Keratinocyte (primary cell): ENCODE measurements at regions not wholly inside any gene's neighbourhood (a gene's known extent, or its start where the extent isn't known, plus 50 kb on each side); places are given as distances from the start of the nearest gene placed in this dataset.

Experiments
- DNase-seq: peaks from one replicate; pipeline ENCODE4 v3.0.0-alpha.2; 2011; ENCODE audit warnings: low read depth, missing footprints, low spot score
- FAIRE-seq: peaks from 2 replicates; lab custom pipeline; 2011; peaks lifted over from hg19 to GRCh38; lab: Jason Lieb, UNC
- H2AFZ ChIP-seq: 2 replicates; pipeline ENCODE4 v1.6.0; 2012; ENCODE audit warnings: low read length, control low read depth, inconsistent platforms; ENCODE audit not compliant: control insufficient read depth
- H3K27ac ChIP-seq: 2 replicates; pipeline ENCODE4 v1.5.1; 2011; ENCODE audit warnings: low read length; ENCODE audit not compliant: control insufficient read depth, insufficient read depth
- H3K27me3 ChIP-seq: 3 replicates; pipeline ENCODE4 v1.6.0; 2011; ENCODE audit warnings: low read length; ENCODE audit not compliant: control insufficient read depth, insufficient read depth; ENCODE audit errors: extremely low read depth
- H3K36me3 ChIP-seq, 2 experiments: 2 replicates in 1 of 2; 3 replicates in 1 of 2; pipeline ENCODE4 v1.5.1; 2011; ENCODE audit warnings: low read length in 2 of 2, mild to moderate bottlenecking in 1 of 2; ENCODE audit not compliant: control insufficient read depth in 2 of 2, insufficient read depth in 2 of 2; ENCODE audit errors: extremely low read depth in 1 of 2
- H3K4me1 ChIP-seq: 3 replicates; pipeline ENCODE4 v1.5.1; 2011; ENCODE audit warnings: low read length; ENCODE audit not compliant: control insufficient read depth, insufficient read depth; ENCODE audit errors: extremely low read depth
- H3K4me2 ChIP-seq: 3 replicates; pipeline ENCODE4 v1.6.0; 2011; ENCODE audit warnings: low read depth, low read length; ENCODE audit not compliant: control insufficient read depth, insufficient read depth; ENCODE audit errors: extremely low read depth
- H3K4me3 ChIP-seq, 3 experiments: fragments of 200-600 bp in 1 of 3; sonication (generic) in 1 of 3; 2 replicates in 2 of 3; 3 replicates in 1 of 3; pipeline ENCODE4 v1.5.1; 2011 to 2016; ENCODE audit warnings: low read length in 3 of 3, mild to moderate bottlenecking in 3 of 3, control low read depth in 2 of 3, inconsistent platforms in 1 of 3, low read depth in 1 of 3, mixed read lengths in 1 of 3, mixed run types in 1 of 3, moderate library complexity in 1 of 3; ENCODE audit not compliant: control insufficient read depth in 2 of 3, insufficient read depth in 2 of 3; ENCODE audit errors: extremely low read depth in 1 of 3
- H3K79me2 ChIP-seq: 2 replicates; pipeline ENCODE4 v1.6.0; 2012; ENCODE audit warnings: low read length; ENCODE audit not compliant: control insufficient read depth, insufficient read depth
- H3K9ac ChIP-seq: 3 replicates; pipeline ENCODE4 v1.6.0; 2011; ENCODE audit warnings: low read length; ENCODE audit not compliant: control insufficient read depth, insufficient read depth; ENCODE audit errors: extremely low read depth
- H3K9me1 ChIP-seq: 3 replicates; pipeline ENCODE4 v1.6.0; 2011; ENCODE audit warnings: low read length; ENCODE audit not compliant: control insufficient read depth, insufficient read depth; ENCODE audit errors: extremely low read depth
- H3K9me3 ChIP-seq: 2 replicates; pipeline ENCODE4 v1.5.1; 2012; ENCODE audit warnings: low read depth, low read length; ENCODE audit not compliant: control insufficient read depth
- H4K20me1 ChIP-seq: 3 replicates; pipeline ENCODE4 v1.6.0; 2011; ENCODE audit warnings: low read length; ENCODE audit not compliant: control insufficient read depth, insufficient read depth; ENCODE audit errors: extremely low read depth
- CTCF ChIP-seq, 3 experiments: IDR thresholded peaks in 1 of 3; conservative IDR thresholded peaks in 1 of 3; optimal IDR thresholded peaks in 1 of 3; 2 replicates in 2 of 3; 3 replicates in 1 of 3; pipeline versions ENCODE3 to v1.5.1; 2011; ENCODE audit warnings: low read length in 3 of 3, mild to moderate bottlenecking in 3 of 3, moderate library complexity in 2 of 3, control low read depth in 1 of 3, inconsistent platforms in 1 of 3; ENCODE audit not compliant: insufficient read depth in 2 of 3; ENCODE audit errors: extremely low read depth in 1 of 3
- EZH2 ChIP-seq: IDR thresholded peaks from one replicate; pipeline ENCODE4 v1.6.1; 2012; ENCODE audit warnings: inconsistent platforms, mild to moderate bottlenecking, low read length, moderate library complexity
- dilution Hi-C: fragments of 300-500 bp; cut with MboI; formaldehyde crosslinking; loops from one replicate; pipeline ENCODE4 v1.7.0; 2020; ENCODE audit warnings: low sequenced_read_pairs; ENCODE audit not compliant: extremely low pct_ligation_motif_present

GRCh38 chr11:37857726-37858125, 1259.7 kb upstream of the RAG2 start:
- Histone ChIP-seq H4K20me1 (no peaks in the 10 kb centered on the region), H3K9me3 (no peaks in the 10 kb centered on the region), H3K79me2 (no peaks in the 10 kb centered on the region), H3K27me3 (no peaks in the 10 kb centered on the region), H2AFZ (no peak overlapping the region), H3K4me2 (no peak overlapping the region), H3K9ac (no peak overlapping the region), H3K4me1 (no peaks in the 10 kb centered on the region), H3K4me3 (no peak overlapping the region), H3K36me3 (no peaks in the 10 kb centered on the region), H3K9me1 (no peaks in the 10 kb centered on the region), H3K27ac (no peak overlapping the region)
- no peak for FAIRE-seq
- dilution Hi-C loops, result no loop called here
- TF ChIP-seq EZH2 (no peak), CTCF (optimal IDR thresholded peaks at IDR 0.05 in 1 of 3, IDR thresholded peaks at IDR 0.05 in 1 of 3, conservative IDR thresholded peaks at IDR 0.05 in 1 of 3; ENCODE audit: extremely low read depth in 1 of 3, insufficient read depth in 2 of 3, low read length in 3 of 3) (no peak)
- DNase-seq, result no peak

- TF ChIP-seq EZH2 (no peak), CTCF (optimal IDR thresholded peaks at IDR 0.05 in 1 of 3, IDR thresholded peaks at IDR 0.05 in 1 of 3, conservative IDR thresholded peaks at IDR 0.05 in 1 of 3; ENCODE audit: extremely low read depth in 1 of 3, insufficient read depth in 2 of 3, low read length in 3 of 3) (no peak)
- H3K79me2 ChIP-seq, result no peaks in the 10 kb centered on the region
- H3K27ac ChIP-seq, result no peak overlapping the region
- no peak overlapping the region for H3K4me3 ChIP-seq
- no peaks in the 10 kb centered on the region for H3K27me3 ChIP-seq
- H3K4me2 ChIP-seq, result no peak overlapping the region
- H3K36me3 ChIP-seq, result no peaks in the 10 kb centered on the region
- FAIRE-seq (no peak), DNase-seq (no peak)
- no peaks in the 10 kb centered on the region for H3K9me3 ChIP-seq
- no peaks in the 10 kb centered on the region for H4K20me1 ChIP-seq
- H3K4me1 ChIP-seq, result no peaks in the 10 kb centered on the region
- no peaks in the 10 kb centered on the region for H3K9me1 ChIP-seq
- no peak overlapping the region for H3K9ac ChIP-seq
- H2AFZ ChIP-seq, result no peak overlapping the region
- dilution Hi-C loops, result no loop called here
Observed at GRCh38 chr11:37849706-37850105, 1251.7 kb upstream of the RAG2 start.
